ENCODE measurements at regions not wholly inside any gene's neighbourhood (a gene's known extent, or its start where the extent isn't known, plus 50 kb on each side); places are given as distances from the start of the nearest gene placed in this dataset.

DNA sequence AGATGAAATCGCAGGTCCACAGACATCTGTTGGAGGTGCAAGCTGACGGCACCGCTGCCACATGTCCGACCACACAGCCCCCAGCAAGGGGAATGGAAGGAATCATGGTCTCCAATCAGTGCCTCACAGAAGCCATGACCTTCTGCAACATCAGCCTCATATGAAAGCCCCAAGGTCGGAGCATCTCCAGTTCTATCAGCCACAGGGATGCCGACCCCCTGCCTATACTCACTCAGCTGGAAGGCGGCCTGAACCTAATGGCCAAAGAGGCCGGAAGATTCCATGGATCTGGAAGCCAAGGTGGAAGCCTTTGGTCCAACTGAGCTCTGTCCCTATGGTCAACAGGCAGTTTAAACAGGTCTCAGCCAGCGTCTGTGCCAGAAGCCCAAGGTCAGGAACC, 278.8 kb downstream of the TNS1 start:
- H3F3A ChIP-seq (replicated peaks; ENCODE audit: low read depth), result no peaks in the 10 kb centered on the region
- H4K20me1 ChIP-seq (replicated peaks; ENCODE audit: insufficient read depth), result no peaks in the 10 kb centered on the region
- H3K4me3 ChIP-seq, result no peak overlapping the region
- H3K9me3 Mint-ChIP-seq, result no peaks in the 10 kb centered on the region
- H3K27ac ChIP-seq (ENCODE audit: low read depth), result no peak overlapping the region
- H3K4me1 ChIP-seq (ENCODE audit: insufficient read depth), result no peaks in the 10 kb centered on the region
- ATAC-seq (no peak), DNase-seq (ENCODE audit: low spot score) (no peak)
- H3K9me2 ChIP-seq (ENCODE audit: insufficient read depth), result 0 out of 2 replicates have a peak, but pooled peaks cover 5% of the 10 kb centered on the region
- no peaks in the 10 kb centered on the region for H3K79me2 ChIP-seq (replicated peaks; ENCODE audit: insufficient read depth)
- no peaks in the 10 kb centered on the region for H3K4me1 Mint-ChIP-seq
- H3K27me3 Mint-ChIP-seq (ENCODE audit: insufficient read depth, low read depth, poor library complexity), result no peaks in the 10 kb centered on the region
- H3K4me2 ChIP-seq, result no peak overlapping the region
- H2AFZ ChIP-seq, result no peak overlapping the region
- no peak overlapping the region for H3K27ac Mint-ChIP-seq
- TF ChIP-seq POLR2AphosphoS5 (IDR thresholded peaks at IDR 0.05; ENCODE audit: low read depth) (no peak), ZNF114 (CRISPR knock-in tag; IDR thresholded peaks at IDR 0.05) (no peak), STAT1 (IDR thresholded peaks at IDR 0.05; ENCODE audit: unreplicated experiment) (no peak)
- TF ChIP-seq, protein P1, sequence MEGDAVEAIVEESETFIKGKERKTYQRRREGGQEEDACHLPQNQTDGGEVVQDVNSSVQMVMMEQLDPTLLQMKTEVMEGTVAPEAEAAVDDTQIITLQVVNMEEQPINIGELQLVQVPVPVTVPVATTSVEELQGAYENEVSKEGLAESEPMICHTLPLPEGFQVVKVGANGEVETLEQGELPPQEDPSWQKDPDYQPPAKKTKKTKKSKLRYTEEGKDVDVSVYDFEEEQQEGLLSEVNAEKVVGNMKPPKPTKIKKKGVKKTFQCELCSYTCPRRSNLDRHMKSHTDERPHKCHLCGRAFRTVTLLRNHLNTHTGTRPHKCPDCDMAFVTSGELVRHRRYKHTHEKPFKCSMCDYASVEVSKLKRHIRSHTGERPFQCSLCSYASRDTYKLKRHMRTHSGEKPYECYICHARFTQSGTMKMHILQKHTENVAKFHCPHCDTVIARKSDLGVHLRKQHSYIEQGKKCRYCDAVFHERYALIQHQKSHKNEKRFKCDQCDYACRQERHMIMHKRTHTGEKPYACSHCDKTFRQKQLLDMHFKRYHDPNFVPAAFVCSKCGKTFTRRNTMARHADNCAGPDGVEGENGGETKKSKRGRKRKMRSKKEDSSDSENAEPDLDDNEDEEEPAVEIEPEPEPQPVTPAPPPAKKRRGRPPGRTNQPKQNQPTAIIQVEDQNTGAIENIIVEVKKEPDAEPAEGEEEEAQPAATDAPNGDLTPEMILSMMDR (conservative IDR thresholded peaks at IDR 0.05; ENCODE audit: low read depth in 2 of 2), result no peak
- TF ChIP-seq, protein P2, sequence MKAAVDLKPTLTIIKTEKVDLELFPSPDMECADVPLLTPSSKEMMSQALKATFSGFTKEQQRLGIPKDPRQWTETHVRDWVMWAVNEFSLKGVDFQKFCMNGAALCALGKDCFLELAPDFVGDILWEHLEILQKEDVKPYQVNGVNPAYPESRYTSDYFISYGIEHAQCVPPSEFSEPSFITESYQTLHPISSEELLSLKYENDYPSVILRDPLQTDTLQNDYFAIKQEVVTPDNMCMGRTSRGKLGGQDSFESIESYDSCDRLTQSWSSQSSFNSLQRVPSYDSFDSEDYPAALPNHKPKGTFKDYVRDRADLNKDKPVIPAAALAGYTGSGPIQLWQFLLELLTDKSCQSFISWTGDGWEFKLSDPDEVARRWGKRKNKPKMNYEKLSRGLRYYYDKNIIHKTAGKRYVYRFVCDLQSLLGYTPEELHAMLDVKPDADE (IDR thresholded peaks at IDR 0.05), result no peak
- TF ChIP-seq, protein P3, sequence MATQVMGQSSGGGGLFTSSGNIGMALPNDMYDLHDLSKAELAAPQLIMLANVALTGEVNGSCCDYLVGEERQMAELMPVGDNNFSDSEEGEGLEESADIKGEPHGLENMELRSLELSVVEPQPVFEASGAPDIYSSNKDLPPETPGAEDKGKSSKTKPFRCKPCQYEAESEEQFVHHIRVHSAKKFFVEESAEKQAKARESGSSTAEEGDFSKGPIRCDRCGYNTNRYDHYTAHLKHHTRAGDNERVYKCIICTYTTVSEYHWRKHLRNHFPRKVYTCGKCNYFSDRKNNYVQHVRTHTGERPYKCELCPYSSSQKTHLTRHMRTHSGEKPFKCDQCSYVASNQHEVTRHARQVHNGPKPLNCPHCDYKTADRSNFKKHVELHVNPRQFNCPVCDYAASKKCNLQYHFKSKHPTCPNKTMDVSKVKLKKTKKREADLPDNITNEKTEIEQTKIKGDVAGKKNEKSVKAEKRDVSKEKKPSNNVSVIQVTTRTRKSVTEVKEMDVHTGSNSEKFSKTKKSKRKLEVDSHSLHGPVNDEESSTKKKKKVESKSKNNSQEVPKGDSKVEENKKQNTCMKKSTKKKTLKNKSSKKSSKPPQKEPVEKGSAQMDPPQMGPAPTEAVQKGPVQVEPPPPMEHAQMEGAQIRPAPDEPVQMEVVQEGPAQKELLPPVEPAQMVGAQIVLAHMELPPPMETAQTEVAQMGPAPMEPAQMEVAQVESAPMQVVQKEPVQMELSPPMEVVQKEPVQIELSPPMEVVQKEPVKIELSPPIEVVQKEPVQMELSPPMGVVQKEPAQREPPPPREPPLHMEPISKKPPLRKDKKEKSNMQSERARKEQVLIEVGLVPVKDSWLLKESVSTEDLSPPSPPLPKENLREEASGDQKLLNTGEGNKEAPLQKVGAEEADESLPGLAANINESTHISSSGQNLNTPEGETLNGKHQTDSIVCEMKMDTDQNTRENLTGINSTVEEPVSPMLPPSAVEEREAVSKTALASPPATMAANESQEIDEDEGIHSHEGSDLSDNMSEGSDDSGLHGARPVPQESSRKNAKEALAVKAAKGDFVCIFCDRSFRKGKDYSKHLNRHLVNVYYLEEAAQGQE (IDR thresholded peaks at IDR 0.05; ENCODE audit: unreplicated experiment), result no peak
- no peaks in the 10 kb centered on the region for H3K27me3 ChIP-seq (ENCODE audit: insufficient read depth)
- no peaks in the 10 kb centered on the region; the same call in 2 of the 3 replicates for H3K36me3 Mint-ChIP-seq (ENCODE audit: low read depth)
- no peak overlapping the region for H3K4me3 Mint-ChIP-seq
- H3K36me3 ChIP-seq (ENCODE audit: insufficient read depth), result no peaks in the 10 kb centered on the region

DNA sequence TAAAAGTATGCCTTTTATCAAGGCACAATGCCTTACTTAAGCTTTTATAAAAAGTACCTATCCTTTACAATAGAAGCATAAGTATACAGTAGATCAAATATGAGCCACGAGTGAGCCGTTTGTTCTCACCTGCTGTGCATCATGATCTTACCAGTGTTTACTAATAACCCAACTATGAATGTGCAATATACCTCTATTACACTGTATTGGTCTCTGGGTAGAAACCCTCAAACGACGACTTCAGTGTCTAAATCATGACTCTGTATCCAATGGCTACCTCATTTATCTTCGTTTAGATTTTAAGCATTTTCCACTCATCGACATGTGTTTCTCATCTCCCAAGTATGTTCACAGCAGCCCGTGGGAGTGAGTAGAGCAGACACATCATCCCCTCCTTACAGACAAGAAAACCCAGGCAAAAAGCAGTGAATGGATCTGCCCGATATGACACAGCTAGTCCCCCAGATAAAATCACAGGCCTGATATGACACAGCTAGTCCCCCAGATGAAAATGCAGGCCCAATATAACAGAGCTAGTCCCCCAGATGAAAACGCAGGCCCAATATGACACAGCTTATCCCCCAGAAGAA, 279.8 kb downstream of the TNS1 start:
- H3K4me3 Mint-ChIP-seq, result no peak overlapping the region
- no peaks in the 10 kb centered on the region for H3F3A ChIP-seq (replicated peaks; ENCODE audit: low read depth)
- no peak overlapping the region for H2AFZ ChIP-seq
- DNase-seq (ENCODE audit: low spot score) (no peak), ATAC-seq (no peak)
- H3K4me2 ChIP-seq, result no peak overlapping the region
- no peaks in the 10 kb centered on the region for H4K20me1 ChIP-seq (replicated peaks; ENCODE audit: insufficient read depth)
- no peaks in the 10 kb centered on the region for H3K4me1 Mint-ChIP-seq
- no peaks in the 10 kb centered on the region for H3K4me1 ChIP-seq (ENCODE audit: insufficient read depth)
- no peaks in the 10 kb centered on the region for H3K9me3 Mint-ChIP-seq
- H3K27ac ChIP-seq (ENCODE audit: low read depth), result no peak overlapping the region
- no peaks in the 10 kb centered on the region for H3K79me2 ChIP-seq (replicated peaks; ENCODE audit: insufficient read depth)
- no peaks in the 10 kb centered on the region; the same call in 2 of the 3 replicates for H3K36me3 Mint-ChIP-seq (ENCODE audit: low read depth)
- H3K27me3 ChIP-seq (ENCODE audit: insufficient read depth), result no peaks in the 10 kb centered on the region
- no peak overlapping the region for H3K4me3 ChIP-seq
- peaks cover 3% of the 10 kb centered on the region for H3K27me3 Mint-ChIP-seq (ENCODE audit: insufficient read depth, low read depth, poor library complexity)
- no peaks in the 10 kb centered on the region for H3K36me3 ChIP-seq (ENCODE audit: insufficient read depth)
- H3K27ac Mint-ChIP-seq, result no peak overlapping the region
- peaks cover 7% of the 10 kb centered on the region; the same call in 1 of the 2 replicates for H3K9me2 ChIP-seq (ENCODE audit: insufficient read depth)
- TF ChIP-seq, protein P1 (conservative IDR thresholded peaks at IDR 0.05; ENCODE audit: low read depth in 2 of 2), result no peak
- TF ChIP-seq POLR2AphosphoS5 (IDR thresholded peaks at IDR 0.05; ENCODE audit: low read depth) (no peak), EZH2 (IDR thresholded peaks at IDR 0.05; ENCODE audit: low read depth, unreplicated experiment) (no peak), NANOG (IDR thresholded peaks at IDR 0.05; ENCODE audit: borderline replicate concordance) (no peak), ZNF331 (CRISPR knock-in tag; IDR thresholded peaks at IDR 0.05; ENCODE audit: low read depth) (no peak), STAT1 (IDR thresholded peaks at IDR 0.05; ENCODE audit: unreplicated experiment) (no peak)
